ENCODE measurements at regions not wholly inside any gene's neighbourhood (a gene's known extent, or its start where the extent isn't known, plus 50 kb on each side); places are given as distances from the start of the nearest gene placed in this dataset.
"Not testable (repeated sequence)": the region's sequence is repeated elsewhere in the genome, so short reads cannot be mapped to it uniquely, and the experiment has no call there.

GRCh38 chr10:23505797-23506465, 67.1 kb downstream of the OTUD1 start:
- BruUV-seq (replicated peaks) = no TSS peak
- no peak overlapping the region for H2AFZ ChIP-seq
- DNase-seq = no peak

DNA sequence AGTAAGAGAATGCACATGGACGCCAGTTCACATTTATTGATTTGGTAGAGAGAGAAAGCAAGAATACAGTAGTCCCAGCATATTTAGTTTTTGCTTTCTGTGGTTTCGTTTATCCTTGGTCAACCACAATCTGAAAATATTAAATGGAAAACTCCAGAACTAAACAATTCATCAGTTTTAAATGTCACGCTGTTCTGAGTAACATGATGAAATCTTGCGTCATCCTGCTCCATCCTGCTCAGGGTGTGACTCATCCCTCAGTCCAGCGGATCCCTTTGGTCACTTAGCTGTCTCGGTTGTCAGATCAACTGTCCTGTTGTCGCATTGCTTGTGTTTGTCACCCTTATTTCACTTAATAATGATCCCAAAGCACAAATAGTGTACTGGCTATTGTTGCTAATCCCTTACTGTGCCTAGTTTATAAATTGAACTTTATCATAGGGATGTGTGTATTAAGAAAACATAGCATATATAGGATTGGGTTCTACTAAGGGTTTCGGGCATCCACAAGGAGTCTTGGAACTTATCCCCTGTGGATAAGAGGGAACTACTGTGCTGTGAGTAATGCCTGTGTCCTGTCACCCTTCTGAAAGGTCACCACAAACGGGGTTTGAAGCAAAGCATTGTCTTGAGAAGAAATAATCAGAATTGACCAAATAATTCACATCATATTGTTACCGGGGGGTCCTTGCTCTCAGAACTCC, 73.6 kb downstream of the OTUD1 start:
- peak overlapping the region; percentile 92 for H3K27ac ChIP-seq
- H2AFZ ChIP-seq = 0 out of 2 replicates have a peak overlapping the region, but pooled peaks have one; percentile 67
- peak; percentile 20 to 72 for DNase-seq
- no peaks in the 10 kb centered on the region for H3K79me2 ChIP-seq (ENCODE audit: low read depth)
- POLR2A ChIA-PET (ENCODE audit: unreplicated experiment) = interaction anchor here (0.6 kb wide), 2 partner anchors 10 to 181 kb away, joined by 4 to 5 read pairs; no protein-coding TSS in a partner anchor
- intact Hi-C loops (cut with micrococcal nuclease; ENCODE audit: unreplicated experiment) = loop anchor here (5.0 kb wide), 2 partner anchors 70 to 175 kb away; no protein-coding TSS in a partner anchor
- no peak for TF ChIP-seq EZH2 (IDR thresholded peaks at IDR 0.05; ENCODE audit: low read depth)
- TF ChIP-seq, protein P1, sequence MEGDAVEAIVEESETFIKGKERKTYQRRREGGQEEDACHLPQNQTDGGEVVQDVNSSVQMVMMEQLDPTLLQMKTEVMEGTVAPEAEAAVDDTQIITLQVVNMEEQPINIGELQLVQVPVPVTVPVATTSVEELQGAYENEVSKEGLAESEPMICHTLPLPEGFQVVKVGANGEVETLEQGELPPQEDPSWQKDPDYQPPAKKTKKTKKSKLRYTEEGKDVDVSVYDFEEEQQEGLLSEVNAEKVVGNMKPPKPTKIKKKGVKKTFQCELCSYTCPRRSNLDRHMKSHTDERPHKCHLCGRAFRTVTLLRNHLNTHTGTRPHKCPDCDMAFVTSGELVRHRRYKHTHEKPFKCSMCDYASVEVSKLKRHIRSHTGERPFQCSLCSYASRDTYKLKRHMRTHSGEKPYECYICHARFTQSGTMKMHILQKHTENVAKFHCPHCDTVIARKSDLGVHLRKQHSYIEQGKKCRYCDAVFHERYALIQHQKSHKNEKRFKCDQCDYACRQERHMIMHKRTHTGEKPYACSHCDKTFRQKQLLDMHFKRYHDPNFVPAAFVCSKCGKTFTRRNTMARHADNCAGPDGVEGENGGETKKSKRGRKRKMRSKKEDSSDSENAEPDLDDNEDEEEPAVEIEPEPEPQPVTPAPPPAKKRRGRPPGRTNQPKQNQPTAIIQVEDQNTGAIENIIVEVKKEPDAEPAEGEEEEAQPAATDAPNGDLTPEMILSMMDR (conservative IDR thresholded peaks at IDR 0.05) = no peak
- peak overlapping the region; percentile 26 for H3K4me2 ChIP-seq
- no peaks in the 10 kb centered on the region for H4K20me1 ChIP-seq (ENCODE audit: insufficient read depth)
- CTCF ChIA-PET = no interaction called here
- no peaks in the 10 kb centered on the region for H3K36me3 ChIP-seq (ENCODE audit: low read depth)
- H3K4me3 ChIP-seq = no peak overlapping the region
- TSS peak; percentile 39 for BruUV-seq (replicated peaks)
- H3K4me1 ChIP-seq (replicated peaks; ENCODE audit: insufficient read depth) = peaks cover 33% of the 10 kb centered on the region
- H3K27me3 ChIP-seq (ENCODE audit: insufficient read depth, low read depth) = no peaks in the 10 kb centered on the region
- H3K9me3 ChIP-seq (ENCODE audit: insufficient read depth, low read depth) = no peaks in the 10 kb centered on the region
- no peaks in the 10 kb centered on the region for H3K9me2 ChIP-seq (ENCODE audit: insufficient read depth)
- peaks cover 21% of the 10 kb centered on the region for H3F3A ChIP-seq (ENCODE audit: insufficient read depth, low read depth)

More at GRCh38 chr10:23505797-23506465, 67.1 kb downstream of the OTUD1 start:
- Histone ChIP-seq H3K4me3 (no peak overlapping the region), H3F3A (ENCODE audit: insufficient read depth, low read depth) (no peaks in the 10 kb centered on the region), H3K4me1 (replicated peaks; ENCODE audit: insufficient read depth) (no peaks in the 10 kb centered on the region), H3K9me3 (ENCODE audit: insufficient read depth, low read depth) (no peaks in the 10 kb centered on the region), H3K9me2 (ENCODE audit: insufficient read depth) (no peaks in the 10 kb centered on the region), H3K4me2 (no peak overlapping the region), H3K27me3 (ENCODE audit: insufficient read depth, low read depth) (no peaks in the 10 kb centered on the region), H3K79me2 (ENCODE audit: low read depth) (no peaks in the 10 kb centered on the region), H3K27ac (no peak overlapping the region), H3K36me3 (ENCODE audit: low read depth) (no peaks in the 10 kb centered on the region), H4K20me1 (ENCODE audit: insufficient read depth) (no peaks in the 10 kb centered on the region)
- ChIA-PET POLR2A (ENCODE audit: unreplicated experiment) (no interaction called here), CTCF (no interaction called here)
- TF ChIP-seq EZH2 (IDR thresholded peaks at IDR 0.05; ENCODE audit: low read depth) = no peak
- TF ChIP-seq, protein P1 (conservative IDR thresholded peaks at IDR 0.05) = no peak
- intact Hi-C loops (cut with micrococcal nuclease; ENCODE audit: unreplicated experiment) = no loop called here

DNA sequence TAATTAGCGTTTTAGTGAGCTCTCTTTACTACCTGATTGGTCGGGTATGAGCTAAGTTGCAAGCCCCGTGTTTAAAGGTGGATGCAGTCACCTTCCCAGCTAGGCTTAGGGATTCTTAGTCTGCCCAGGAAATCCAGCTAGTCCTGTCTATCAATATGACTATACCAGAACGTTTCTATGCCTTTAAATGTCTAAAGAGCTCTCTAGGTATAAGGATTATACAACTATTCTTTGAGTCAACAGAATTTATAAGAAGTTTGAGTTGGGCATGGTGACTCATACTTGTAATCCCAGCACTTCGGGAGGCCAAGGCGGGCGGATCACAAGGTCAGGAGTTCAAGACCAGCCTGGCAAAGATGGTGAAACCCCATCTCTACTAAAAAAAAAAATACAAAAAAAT, 74.7 kb downstream of the OTUD1 start:
- Histone ChIP-seq H3F3A (ENCODE audit: insufficient read depth, low read depth) (peaks cover 21% of the 10 kb centered on the region), H3K4me1 (replicated peaks; ENCODE audit: insufficient read depth) (peaks cover 33% of the 10 kb centered on the region), H3K27ac (peak overlapping the region; percentile 63; the same call in 1 of the 2 replicates)
- intact Hi-C loops (cut with micrococcal nuclease; ENCODE audit: unreplicated experiment) = loop anchor here (5.0 kb wide), 2 partner anchors 71 to 176 kb away; no protein-coding TSS in a partner anchor
- DNase-seq; POLR2A ChIA-PET (ENCODE audit: unreplicated experiment); H3K9me2 ChIP-seq (ENCODE audit: insufficient read depth); H3K79me2 ChIP-seq (ENCODE audit: low read depth); H3K27me3 ChIP-seq (ENCODE audit: insufficient read depth, low read depth); CTCF ChIA-PET; H3K4me2 ChIP-seq; H3K9me3 ChIP-seq (ENCODE audit: insufficient read depth, low read depth); BruUV-seq (replicated peaks); H2AFZ ChIP-seq; H3K36me3 ChIP-seq (ENCODE audit: low read depth); H4K20me1 ChIP-seq (ENCODE audit: insufficient read depth); H3K4me3 ChIP-seq: not testable (repeated sequence)
